Small intestine (tissue), 7 donors: ENCODE measurements at regions not wholly inside any gene's neighbourhood (a gene's known extent, or its start where the extent isn't known, plus 50 kb on each side); places are given as distances from the start of the nearest gene placed in this dataset.
A peak's percentile ranks its signal among the peaks of the same experiment; 100 is the strongest.

Experiments
- DNase-seq, 2 donors: peaks; one replicate each; pipeline versions ENCODE4 v3.0.0 to v3.0.0-alpha.2; 2013
- FAIRE-seq: peaks from 2 replicates; lab custom pipeline; 2012; peaks lifted over from hg19 to GRCh38; lab: Jason Lieb, UNC
- H3K27ac ChIP-seq, 3 donors: one replicate each; pipeline ENCODE4 v1.5.1; 2013; ENCODE audit warnings: low read length in 2 of 3, mild to moderate bottlenecking in 2 of 3, control low read depth in 1 of 3, inconsistent platforms in 1 of 3, low read depth in 1 of 3, moderate library complexity in 1 of 3
- H3K27me3 ChIP-seq, 3 donors: one replicate each; pipeline ENCODE4 v1.6.1; 2013; ENCODE audit warnings: low read length in 3 of 3, inconsistent platforms in 1 of 3; ENCODE audit not compliant: control insufficient read depth in 3 of 3, insufficient read depth in 3 of 3
- H3K36me3 ChIP-seq, 3 donors: one replicate each; pipeline ENCODE4 v1.6.1; 2013; ENCODE audit warnings: low read length in 3 of 3, inconsistent platforms in 1 of 3, low read depth in 1 of 3, mild to moderate bottlenecking in 1 of 3, moderate library complexity in 1 of 3; ENCODE audit not compliant: control insufficient read depth in 3 of 3, insufficient read depth in 2 of 3
- H3K4me1 ChIP-seq, 3 donors: one replicate each; pipeline ENCODE4 v1.6.1; 2013; ENCODE audit warnings: low read length in 2 of 3, inconsistent platforms in 1 of 3, low read depth in 1 of 3, mild to moderate bottlenecking in 1 of 3, moderate library complexity in 1 of 3; ENCODE audit not compliant: control insufficient read depth in 3 of 3, insufficient read depth in 2 of 3
- H3K4me3 ChIP-seq, 3 donors: one replicate each; pipeline ENCODE4 v1.5.1; 2013; ENCODE audit warnings: low read length in 3 of 3, control low read depth in 1 of 3, inconsistent platforms in 1 of 3, low read depth in 1 of 3, mild to moderate bottlenecking in 1 of 3, moderate library complexity in 1 of 3
- H3K9me3 ChIP-seq, 2 donors: one replicate each; pipeline ENCODE4 v1.6.1; 2013; ENCODE audit warnings: low read depth in 1 of 2, low read length in 1 of 2; ENCODE audit not compliant: control insufficient read depth in 2 of 2, insufficient read depth in 1 of 2
- WGBS, 3 donors: extraction: QIAGEN DNeasy Blood & Tissue Kit; methylation state at CpG; one replicate each; pipeline ENCODE4 v1.1.7; 2013; 5-methylcytosine and 5-hydroxymethylcytosine counted together
- donor health status: healthy with polysubstance abuse.
- donor health status: control.
- donor health status: control.
- donor health status: Bipolar disorder and iron deficiency.
- donor health status: healthy.

GRCh38 chr3:30966896-30967295, 72.4 kb upstream of the GADL1 start:
- no peak for FAIRE-seq
- Histone ChIP-seq H3K4me1 (no peaks in the 10 kb centered on the region), H3K9me3 (peaks cover 0 to 3% of the 10 kb centered on the region in 2 donors), H3K27ac (no peak overlapping the region), H3K36me3 (no peaks in the 10 kb centered on the region), H3K4me3 (no peak overlapping the region), H3K27me3 (peaks cover 0 to 3% (median 0%) of the 10 kb centered on the region in 3 donors)
- WGBS, 3 donors, result 46 to 72% (median 62%) methylated on average over 7 of the region's 7 CpGs
- no peak for DNase-seq

DNA sequence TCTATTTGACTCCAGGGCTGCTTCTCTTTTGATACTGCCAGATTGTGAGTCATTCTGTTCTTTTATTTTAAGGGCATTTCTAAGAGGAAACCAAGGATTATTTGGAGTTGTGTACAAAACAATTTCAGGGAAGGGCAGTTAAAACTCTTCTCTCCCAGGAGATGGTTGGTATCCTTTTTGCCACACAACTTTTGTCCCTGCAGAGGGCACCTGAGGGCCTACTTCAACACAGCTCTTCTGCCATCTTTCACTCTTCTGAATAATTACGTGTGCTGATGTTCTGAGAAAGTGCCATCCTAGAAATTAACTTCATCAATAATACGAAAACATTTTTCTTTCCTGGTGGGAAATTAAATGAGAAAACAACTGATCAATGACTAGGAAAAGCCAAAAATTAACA, 75.7 kb upstream of the GADL1 start:
- no peak overlapping the region for H3K27ac ChIP-seq
- peaks cover 0 to 3% (median 0%) of the 10 kb centered on the region in 3 donors for H3K27me3 ChIP-seq
- 59 to 70% (median 62%) methylated on average over 2 of the region's 2 CpGs for WGBS, 3 donors
- H3K9me3 ChIP-seq, result no peaks in the 10 kb centered on the region
- no peak overlapping the region for H3K4me3 ChIP-seq
- FAIRE-seq, result no peak
- no peak for DNase-seq
- H3K4me1 ChIP-seq, result no peaks in the 10 kb centered on the region
- H3K36me3 ChIP-seq, result no peaks in the 10 kb centered on the region

DNA sequence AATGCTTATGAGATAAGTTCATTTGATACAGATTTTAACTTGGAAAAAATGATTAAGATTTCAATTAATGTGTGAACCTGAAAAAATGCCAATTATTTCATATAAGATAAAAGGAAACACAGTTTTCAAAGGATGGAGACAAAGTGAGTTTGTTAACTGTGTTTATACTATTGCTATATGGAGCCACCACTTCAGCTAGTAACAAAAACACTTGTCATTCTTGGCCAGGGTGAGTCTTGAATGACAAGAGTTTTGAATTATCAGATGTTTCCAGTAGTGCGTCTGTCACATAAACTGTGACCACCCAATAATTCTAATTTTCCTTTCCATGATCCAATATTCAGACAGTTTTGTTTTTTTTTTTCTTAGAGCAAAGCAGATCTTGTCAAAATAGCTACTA, 78.0 kb upstream of the GADL1 start:
- WGBS, 3 donors, result 89 to 97% (median 94%) methylated on average over 1 of the region's 1 CpG
- Histone ChIP-seq H3K27me3 (no peaks in the 10 kb centered on the region), H3K9me3 (no peaks in the 10 kb centered on the region), H3K4me3 (no peak overlapping the region), H3K36me3 (no peaks in the 10 kb centered on the region), H3K27ac (no peak overlapping the region), H3K4me1 (no peaks in the 10 kb centered on the region)
- DNase-seq (no peak), FAIRE-seq (no peak)

- 24 to 60% (median 31%) methylated on average over 2 of the region's 2 CpGs for WGBS, 3 donors
- H3K27ac ChIP-seq, result no peak overlapping the region
- no peak for FAIRE-seq
- no peak for DNase-seq
- H3K4me1 ChIP-seq, result no peaks in the 10 kb centered on the region
- no peaks in the 10 kb centered on the region for H3K27me3 ChIP-seq
- no peaks in the 10 kb centered on the region for H3K9me3 ChIP-seq
- no peaks in the 10 kb centered on the region for H3K36me3 ChIP-seq
- H3K4me3 ChIP-seq, result no peak overlapping the region
Observed at GRCh38 chr3:30974071-30974470, 79.6 kb upstream of the GADL1 start.

DNA sequence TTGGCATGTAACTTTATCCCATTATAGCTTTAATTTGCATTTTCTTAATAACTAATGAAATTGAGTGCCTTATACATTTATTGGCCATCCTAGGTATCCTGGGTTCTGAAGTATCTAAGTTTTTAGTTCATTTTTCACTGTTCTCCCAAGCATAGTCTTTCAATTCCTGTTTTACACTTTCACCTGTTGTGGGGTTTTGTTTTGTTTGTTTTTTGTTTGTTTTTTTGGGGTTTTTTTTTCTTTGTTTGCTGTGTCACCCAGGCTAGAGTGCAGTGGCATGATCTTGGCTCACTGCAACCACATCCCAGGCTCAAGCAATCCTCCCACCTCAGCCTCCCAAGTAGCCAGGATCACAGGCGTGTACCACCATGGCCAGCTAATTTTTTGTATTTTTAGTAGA, 83.1 kb upstream of the GADL1 start:
- FAIRE-seq (no peak), DNase-seq (no peak)
- 90 to 100% (median 100%) methylated on average over 1 of the region's 1 CpG for WGBS, 3 donors

DNA sequence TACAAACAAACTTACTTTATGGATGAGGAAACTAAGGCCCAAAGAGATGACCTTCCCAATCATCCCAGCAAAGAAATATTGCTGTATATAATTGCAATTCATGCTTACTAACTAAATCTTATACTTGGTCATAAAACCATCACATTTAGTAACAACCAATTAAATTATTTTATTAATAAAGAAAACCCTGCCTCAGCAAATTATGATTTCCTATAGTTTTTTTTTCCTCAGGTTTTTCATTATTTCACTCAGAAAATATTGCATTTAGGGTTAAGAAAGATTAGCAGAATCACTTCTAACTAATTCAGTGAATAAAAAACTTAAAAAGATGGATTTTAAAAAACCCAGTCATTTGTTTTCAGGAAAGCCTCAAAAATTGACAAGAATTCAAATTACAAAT, 86.5 kb upstream of the GADL1 start:
- Histone ChIP-seq H3K27ac (no peak overlapping the region), H3K4me1 (peaks cover 3 to 7% (median 4%) of the 10 kb centered on the region in 3 donors), H3K27me3 (peaks cover 0 to 3% (median 0%) of the 10 kb centered on the region in 3 donors), H3K4me3 (no peak overlapping the region), H3K36me3 (no peaks in the 10 kb centered on the region), H3K9me3 (no peaks in the 10 kb centered on the region)
- DNase-seq, result no peak
- no peak for FAIRE-seq

More for the DNA sequence above, 83.1 kb upstream of the GADL1 start:
- H3K36me3 ChIP-seq, result no peaks in the 10 kb centered on the region
- H3K4me1 ChIP-seq, result no peaks in the 10 kb centered on the region
- no peaks in the 10 kb centered on the region for H3K27me3 ChIP-seq
- no peaks in the 10 kb centered on the region for H3K9me3 ChIP-seq
- no peak overlapping the region for H3K27ac ChIP-seq
- no peak overlapping the region for H3K4me3 ChIP-seq

- H3K27ac ChIP-seq, result no peak overlapping the region
- H3K27me3 ChIP-seq, result peaks cover 0 to 3% (median 0%) of the 10 kb centered on the region in 3 donors
- no peak overlapping the region for H3K4me3 ChIP-seq
- DNase-seq (no peak), FAIRE-seq (no peak)
- H3K4me1 ChIP-seq, result peaks cover 3 to 7% (median 4%) of the 10 kb centered on the region in 3 donors
- H3K36me3 ChIP-seq, result no peaks in the 10 kb centered on the region
- WGBS, 3 donors, result 45 to 74% (median 58%) methylated on average over 3 of the region's 3 CpGs
- no peaks in the 10 kb centered on the region for H3K9me3 ChIP-seq
Observed at GRCh38 chr3:30982416-30983075, 88.1 kb upstream of the GADL1 start.

- Histone ChIP-seq H3K27me3 (peaks cover 0 to 3% (median 0%) of the 10 kb centered on the region in 3 donors), H3K4me1 (peaks cover 3 to 7% (median 4%) of the 10 kb centered on the region in 3 donors), H3K36me3 (no peaks in the 10 kb centered on the region), H3K27ac (no peak overlapping the region), H3K9me3 (no peaks in the 10 kb centered on the region), H3K4me3 (no peak overlapping the region)
- FAIRE-seq (no peak), DNase-seq (peak; percentile 13 to 28)
- WGBS, 3 donors, result 5 to 21% (median 8%) methylated on average over 4 of the region's 4 CpGs
Observed at GRCh38 chr3:30984855-30985749, 90.6 kb upstream of the GADL1 start.
